Vagina (tissue), 2 donors: ENCODE measurements at regions not wholly inside any gene's neighbourhood (a gene's known extent, or its start where the extent isn't known, plus 50 kb on each side); places are given as distances from the start of the nearest gene placed in this dataset.

Experiments
- POLR2A ChIP-seq, 2 donors: fragments of 450-650 bp; IDR thresholded peaks; one replicate each; pipeline ENCODE4 v1.6.1; 2017; ENCODE audit warnings: antibody characterized with exemption in 2 of 2, mild to moderate bottlenecking in 2 of 2, moderate library complexity in 2 of 2
- TF ChIP-seq, protein P1 (sequence below), 3 experiments: fragments of 450-650 bp in 2 of 3; fragments of 200-600 bp in 1 of 3; sonication (generic) in 1 of 3; IDR thresholded peaks; one replicate each; pipeline ENCODE4 v1.5.1; 2017 to 2019; ENCODE audit warnings: antibody characterized with exemption in 3 of 3, mild to moderate bottlenecking in 2 of 3, moderate library complexity in 2 of 3

GRCh38 chr2:236659758-236660150, 90.1 kb downstream of the ACKR3 start:
- TF ChIP-seq, protein P1, sequence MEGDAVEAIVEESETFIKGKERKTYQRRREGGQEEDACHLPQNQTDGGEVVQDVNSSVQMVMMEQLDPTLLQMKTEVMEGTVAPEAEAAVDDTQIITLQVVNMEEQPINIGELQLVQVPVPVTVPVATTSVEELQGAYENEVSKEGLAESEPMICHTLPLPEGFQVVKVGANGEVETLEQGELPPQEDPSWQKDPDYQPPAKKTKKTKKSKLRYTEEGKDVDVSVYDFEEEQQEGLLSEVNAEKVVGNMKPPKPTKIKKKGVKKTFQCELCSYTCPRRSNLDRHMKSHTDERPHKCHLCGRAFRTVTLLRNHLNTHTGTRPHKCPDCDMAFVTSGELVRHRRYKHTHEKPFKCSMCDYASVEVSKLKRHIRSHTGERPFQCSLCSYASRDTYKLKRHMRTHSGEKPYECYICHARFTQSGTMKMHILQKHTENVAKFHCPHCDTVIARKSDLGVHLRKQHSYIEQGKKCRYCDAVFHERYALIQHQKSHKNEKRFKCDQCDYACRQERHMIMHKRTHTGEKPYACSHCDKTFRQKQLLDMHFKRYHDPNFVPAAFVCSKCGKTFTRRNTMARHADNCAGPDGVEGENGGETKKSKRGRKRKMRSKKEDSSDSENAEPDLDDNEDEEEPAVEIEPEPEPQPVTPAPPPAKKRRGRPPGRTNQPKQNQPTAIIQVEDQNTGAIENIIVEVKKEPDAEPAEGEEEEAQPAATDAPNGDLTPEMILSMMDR (IDR thresholded peaks at IDR 0.05) = no peak
- no peak for TF ChIP-seq POLR2A (IDR thresholded peaks at IDR 0.05)
